HEK293 (cell line): ENCODE measurements at regions not wholly inside any gene's neighbourhood (a gene's known extent, or its start where the extent isn't known, plus 50 kb on each side); places are given as distances from the start of the nearest gene placed in this dataset.

Experiments used
- PRDM6 ChIP-seq: fragments of 450-650 bp; formaldehyde crosslinking; IDR thresholded peaks from 2 replicates; pipeline ENCODE4 v1.5.1; 2017; ENCODE audit warnings: missing biosample characterization, missing genetic modification characterization
- TRIM28 ChIP-seq: IDR thresholded peaks from 2 replicates; pipeline ENCODE4 v1.6.1; 2011; ENCODE audit warnings: low read length, control low read depth, borderline replicate concordance
- TF ChIP-seq, protein P1 (sequence below): fragments of 450-650 bp; formaldehyde crosslinking; IDR thresholded peaks from 2 replicates; pipeline ENCODE4 v1.5.1; 2016; ENCODE audit warnings: missing biosample characterization, missing genetic modification characterization

DNA sequence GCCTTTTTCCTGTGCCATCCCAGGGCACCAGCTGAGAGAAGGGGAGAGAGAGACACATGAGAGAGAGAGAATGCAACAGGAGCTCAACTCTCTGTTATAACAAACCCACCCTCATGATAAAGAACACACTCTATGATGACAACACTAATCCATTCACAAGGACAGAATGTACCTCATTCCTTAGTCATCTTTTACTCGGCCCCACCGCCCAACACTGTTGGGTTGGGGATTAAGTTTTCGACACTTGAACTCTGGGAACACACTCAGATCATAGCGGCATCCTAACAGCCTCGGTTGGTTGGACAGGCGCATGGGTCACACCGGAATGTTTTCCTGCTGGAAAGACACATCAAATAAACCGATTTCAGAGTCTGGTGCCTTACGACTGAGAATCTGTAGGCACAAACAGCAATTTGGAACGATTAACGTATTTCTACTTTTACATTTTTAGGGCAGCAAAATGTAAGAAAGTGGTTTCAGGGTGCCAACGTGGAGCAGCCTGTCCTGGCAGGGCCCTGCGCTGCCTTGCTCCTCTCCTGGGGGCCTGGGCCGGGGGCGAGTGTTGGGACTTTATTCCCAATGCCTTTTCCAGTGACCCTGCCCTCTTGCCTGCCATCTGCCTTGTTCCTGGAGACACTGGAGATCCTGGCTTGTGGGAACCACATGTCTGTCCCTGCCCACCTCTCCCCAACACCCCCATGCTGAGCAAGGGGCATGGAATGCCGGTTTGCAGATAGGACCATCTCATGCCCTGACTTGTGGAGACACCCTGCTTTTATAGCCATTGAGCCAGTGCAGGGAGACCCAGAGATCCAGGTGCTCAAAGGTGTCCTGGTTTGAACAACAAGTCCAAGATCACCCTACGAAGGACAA, 287.0 kb downstream of the TCERG1L start:
- TF ChIP-seq PRDM6 (tag by site-specific recombination) = no peak
- no peak for TF ChIP-seq TRIM28
- TF ChIP-seq, protein P1, sequence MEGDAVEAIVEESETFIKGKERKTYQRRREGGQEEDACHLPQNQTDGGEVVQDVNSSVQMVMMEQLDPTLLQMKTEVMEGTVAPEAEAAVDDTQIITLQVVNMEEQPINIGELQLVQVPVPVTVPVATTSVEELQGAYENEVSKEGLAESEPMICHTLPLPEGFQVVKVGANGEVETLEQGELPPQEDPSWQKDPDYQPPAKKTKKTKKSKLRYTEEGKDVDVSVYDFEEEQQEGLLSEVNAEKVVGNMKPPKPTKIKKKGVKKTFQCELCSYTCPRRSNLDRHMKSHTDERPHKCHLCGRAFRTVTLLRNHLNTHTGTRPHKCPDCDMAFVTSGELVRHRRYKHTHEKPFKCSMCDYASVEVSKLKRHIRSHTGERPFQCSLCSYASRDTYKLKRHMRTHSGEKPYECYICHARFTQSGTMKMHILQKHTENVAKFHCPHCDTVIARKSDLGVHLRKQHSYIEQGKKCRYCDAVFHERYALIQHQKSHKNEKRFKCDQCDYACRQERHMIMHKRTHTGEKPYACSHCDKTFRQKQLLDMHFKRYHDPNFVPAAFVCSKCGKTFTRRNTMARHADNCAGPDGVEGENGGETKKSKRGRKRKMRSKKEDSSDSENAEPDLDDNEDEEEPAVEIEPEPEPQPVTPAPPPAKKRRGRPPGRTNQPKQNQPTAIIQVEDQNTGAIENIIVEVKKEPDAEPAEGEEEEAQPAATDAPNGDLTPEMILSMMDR = no peak
